Pons (tissue), 1 donor: ENCODE measurements at regions not wholly inside any gene's neighbourhood (a gene's known extent, or its start where the extent isn't known, plus 50 kb on each side); places are given as distances from the start of the nearest gene placed in this dataset.

Experiments
- DNase-seq: peaks from one replicate; pipeline ENCODE4 v3.0.0-alpha.2; 2016; ENCODE audit warnings: low spot score

DNA sequence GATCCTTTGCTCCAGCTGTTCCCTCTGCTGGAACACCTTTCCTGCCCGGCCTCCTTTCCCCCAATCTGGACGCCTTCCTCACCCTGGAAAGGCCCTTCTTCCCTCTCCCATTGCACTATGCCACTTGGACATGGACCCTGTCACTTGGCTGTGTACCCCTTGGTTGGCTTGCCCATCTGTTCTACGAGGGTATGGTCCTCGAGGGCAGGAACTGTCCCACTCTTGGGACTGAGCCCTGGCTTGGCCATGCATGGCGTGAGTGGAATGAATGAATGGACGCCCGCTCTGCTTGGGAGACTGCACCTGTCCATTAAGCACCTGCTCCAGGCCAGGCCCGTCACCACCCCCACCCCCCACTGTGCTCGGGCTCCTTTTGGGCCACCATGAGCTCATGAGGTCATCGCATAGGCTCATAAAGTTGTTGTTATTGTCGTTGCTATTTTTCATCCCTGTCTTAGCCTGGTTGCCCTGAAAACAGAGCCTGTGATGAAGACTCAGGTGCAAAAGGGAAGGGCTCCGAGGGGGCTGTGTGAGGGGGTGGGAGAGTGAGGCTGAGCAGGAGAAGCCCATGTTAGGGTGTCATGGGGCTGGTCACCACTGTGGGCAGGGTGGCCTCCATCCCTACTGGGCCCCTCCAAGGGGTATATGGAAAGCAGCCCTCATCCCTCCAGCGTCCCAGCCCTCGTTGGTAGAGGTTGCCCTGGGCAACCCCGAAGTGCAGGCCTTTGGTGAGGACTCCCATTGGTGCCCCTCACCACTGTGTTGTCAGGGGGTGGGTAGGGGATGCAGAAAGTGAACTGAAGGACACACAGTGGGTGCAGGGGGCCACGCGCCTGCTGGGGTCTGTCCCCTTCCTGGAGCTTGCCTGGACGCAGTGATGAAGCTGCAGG lies 57.2 kb upstream of the IER5L start:
- DNase-seq = no peak

DNA sequence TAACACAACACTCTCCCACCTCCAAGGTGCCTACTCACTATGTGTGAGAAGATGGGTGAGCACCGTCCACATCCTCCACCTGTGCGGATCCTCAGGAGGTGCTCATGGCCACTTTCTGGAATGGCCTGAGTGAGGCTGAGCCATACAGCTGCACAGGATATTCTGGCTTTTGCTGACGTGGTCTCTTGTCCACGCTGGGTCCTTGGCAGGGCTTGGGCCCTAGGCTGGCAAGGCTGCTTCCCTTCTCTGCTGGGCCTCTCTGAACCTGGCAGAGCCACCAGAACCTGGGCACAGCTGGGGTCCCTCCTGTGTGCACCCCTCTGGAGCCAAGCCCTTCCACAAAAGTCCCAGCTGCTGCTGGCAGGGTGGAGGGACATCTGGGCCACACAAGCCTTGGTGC lies 56.4 kb upstream of the IER5L start:
- DNase-seq = no peak

DNA sequence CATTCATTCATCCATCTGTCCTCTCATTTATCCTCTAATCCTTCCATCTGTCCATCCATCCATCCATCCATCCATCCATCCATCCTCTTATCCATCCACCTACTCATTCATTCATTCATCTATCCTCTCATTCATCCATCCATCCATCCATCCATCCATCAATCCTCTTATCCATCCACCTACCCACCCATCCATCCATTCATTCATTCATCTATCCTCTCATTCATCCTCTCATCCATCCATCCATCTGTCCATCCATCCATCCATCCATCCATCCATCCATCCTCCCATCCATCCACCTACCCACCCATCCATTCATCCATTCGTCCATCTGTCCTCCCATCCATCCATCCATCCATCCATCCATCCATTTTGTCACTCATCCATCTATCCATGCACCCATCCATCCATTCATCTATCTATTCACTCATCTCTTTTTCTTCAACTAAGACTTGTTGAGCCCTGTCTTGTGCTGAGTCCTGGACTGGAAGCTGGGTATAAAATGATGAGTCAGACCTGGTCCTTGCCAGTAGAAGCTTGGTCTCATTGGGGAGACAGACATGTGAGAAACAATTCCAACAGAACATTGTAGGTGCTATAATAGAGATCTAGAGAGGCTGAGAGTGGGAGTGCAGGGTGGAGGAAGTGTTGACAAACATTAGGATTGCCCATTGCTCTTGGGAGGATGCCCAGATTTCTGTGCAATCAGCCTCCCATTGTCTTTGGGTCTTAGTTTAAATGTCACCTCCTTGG lies 55.0 kb upstream of the IER5L start:
- DNase-seq = no peak

DNA sequence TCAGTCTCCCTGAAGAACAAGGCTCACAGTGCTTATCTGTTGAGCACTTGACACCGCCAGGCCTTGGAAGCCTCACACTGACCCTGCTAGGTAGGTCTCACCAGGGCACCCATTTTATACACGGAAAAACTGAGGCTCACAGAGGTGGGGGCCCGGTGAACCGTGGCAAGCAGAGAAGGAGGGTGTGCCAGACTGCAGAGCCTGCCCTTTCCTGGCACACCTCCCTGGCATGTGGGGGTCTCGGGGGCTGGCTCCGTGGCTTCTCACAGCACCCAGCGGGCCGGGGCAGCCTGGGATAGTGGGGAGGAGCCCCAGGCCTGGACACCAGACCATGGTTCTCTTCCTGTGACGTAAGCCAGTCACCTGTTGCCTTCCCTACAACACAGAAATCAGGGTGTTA lies 53.7 kb upstream of the IER5L start:
- DNase-seq = no peak

DNA sequence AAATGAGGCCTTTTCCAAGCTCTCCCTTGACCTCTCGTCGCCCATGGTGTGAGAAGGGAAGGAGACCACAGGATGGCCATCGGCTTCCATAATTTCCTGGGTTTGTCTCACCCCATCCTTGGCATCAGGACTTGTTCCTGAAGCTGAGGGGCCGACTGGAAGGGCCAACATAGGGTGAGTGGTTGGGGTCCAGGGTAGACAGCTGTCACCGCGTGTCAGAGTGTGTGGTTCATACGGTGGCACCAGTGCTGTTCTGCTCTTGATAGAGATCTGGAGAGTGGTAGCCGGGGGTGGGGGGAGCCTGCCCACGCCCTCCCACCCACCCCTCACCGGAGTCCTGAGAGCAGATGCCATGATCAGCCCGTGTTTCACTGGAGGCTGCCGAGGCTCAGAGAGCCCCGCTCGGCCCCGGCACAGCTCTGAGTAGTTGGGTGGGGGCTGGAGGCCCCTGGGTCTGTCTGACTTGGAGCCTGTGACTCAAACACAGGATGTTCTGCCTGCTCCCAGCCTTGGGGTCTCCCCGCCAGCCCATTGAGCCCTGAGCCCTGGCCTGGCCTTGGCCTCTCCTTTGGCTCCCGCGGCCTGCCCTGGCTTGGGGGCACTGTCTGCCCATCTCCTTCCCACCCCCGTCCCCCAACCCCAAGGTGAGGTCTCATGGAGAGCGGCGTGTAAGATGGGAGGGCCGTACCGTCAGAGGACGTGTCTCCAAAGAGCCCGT lies 53.1 kb upstream of the IER5L start:
- no peak for DNase-seq

DNA sequence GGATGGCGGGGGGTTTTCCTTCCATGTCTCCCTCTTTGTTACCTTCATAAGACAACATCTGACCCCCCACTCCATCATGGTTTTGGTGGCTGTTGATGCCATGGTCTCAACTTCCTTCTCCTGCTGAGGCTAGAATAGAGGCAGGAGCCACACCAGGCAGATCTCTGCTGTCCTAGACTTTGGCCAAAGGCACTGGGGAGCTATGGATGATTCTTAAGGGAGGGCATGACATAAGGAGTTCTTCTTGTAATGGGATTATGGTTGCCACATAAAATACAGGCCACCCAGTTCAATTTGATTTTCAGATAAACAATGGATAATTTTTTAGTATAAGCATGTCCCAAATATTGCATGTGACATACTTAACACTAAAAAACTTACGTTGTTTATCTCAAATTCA lies 52.2 kb upstream of the IER5L start:
- DNase-seq = no peak
